A549 (cell line): ENCODE measurements at regions not wholly inside any gene's neighbourhood (a gene's known extent, or its start where the extent isn't known, plus 50 kb on each side); places are given as distances from the start of the nearest gene placed in this dataset.

Experiments
- ATAC-seq, 2 experiments: fragments of 200-7000 bp in 1 of 2; fragments of >200 bp in 1 of 2; cut with Nextera tagmentation in 1 of 2; cut with Tn5 transposase in 1 of 2; 3 replicates each; pipeline versions ENCODE4 v1.8.0 to v1.9.1; 2018 to 2020; ENCODE audit warnings: mild to moderate bottlenecking in 1 of 2, moderate library complexity in 1 of 2
- CTCF ChIA-PET: fragments of 300-600 bp; sonication (Branson Sonifier 250); formaldehyde crosslinking; extraction: SDS; loops from one replicate; lab custom pipeline; 2021; ENCODE audit warnings: antibody characterized with exemption, inconsistent platforms; lab: Yijun Ruan, JAX
- POLR2A ChIA-PET: fragments of 350-600 bp; formaldehyde crosslinking; extraction: SDS; loops from one replicate; lab custom pipeline; 2021; ENCODE audit warnings: antibody characterized with exemption, inconsistent platforms; lab: Yijun Ruan, JAX
- DNase-seq, 2 experiments: peaks; one replicate each; pipeline versions ENCODE4 v3.0.0 to v3.0.0-alpha.2; 2011 to 2016; ENCODE audit warnings: low read depth in 1 of 2, low spot score in 1 of 2
- FAIRE-seq: peaks from 2 replicates; lab custom pipeline; 2011; peaks lifted over from hg19 to GRCh38; lab: Jason Lieb, UNC
- H3K27ac ChIP-seq, 2 experiments: fragments of >200 bp; sonication (Bioruptor Twin); formaldehyde crosslinking; 3 replicates each; pipeline ENCODE4 v1.5.1; 2016 to 2017
- H3K4me1 ChIP-seq: fragments of >200 bp; sonication (Bioruptor Twin); formaldehyde crosslinking; 3 replicates; pipeline ENCODE4 v1.6.1; 2016
- H3K4me2 ChIP-seq: fragments of >200 bp; sonication (Bioruptor Twin); formaldehyde crosslinking; 3 replicates; pipeline ENCODE4 v1.6.1; 2016
- H3K4me3 ChIP-seq: fragments of >200 bp; sonication (Bioruptor Twin); formaldehyde crosslinking; 3 replicates; pipeline ENCODE4 v1.5.1; 2016
- H3K9me3 ChIP-seq: fragments of >200 bp; sonication (Bioruptor Twin); formaldehyde crosslinking; 3 replicates; pipeline ENCODE4 v1.6.1; 2016
- BHLHE40 ChIP-seq: IDR thresholded peaks from 2 replicates; pipeline ENCODE4 v1.6.1; 2012; ENCODE audit warnings: low read depth, low read length, inconsistent platforms
- CBX2 ChIP-seq: fragments of 200-600 bp; sonication (generic); IDR thresholded peaks from 2 replicates; pipeline ENCODE4 v1.6.1; 2016; ENCODE audit warnings: low read depth, mild to moderate bottlenecking, borderline replicate concordance
- HEYL ChIP-seq: fragments of 250-450 bp; sonication (Bioruptor Pico); IDR thresholded peaks from 2 replicates; pipeline ENCODE4 v1.8.0; 2021; ENCODE audit warnings: mild to moderate bottlenecking, moderate library complexity
- HOXA7 ChIP-seq: fragments of 250-450 bp; sonication (Bioruptor Pico); IDR thresholded peaks from 2 replicates; pipeline ENCODE4 v1.5.0; 2020; ENCODE audit warnings: mild to moderate bottlenecking, moderate library complexity
- JUN ChIP-seq, 2 experiments: fragments of >200 bp; sonication (Bioruptor Twin); formaldehyde crosslinking; IDR thresholded peaks; 2 replicates in 1 of 2; 3 replicates in 1 of 2; pipeline ENCODE4 v1.6.1; 2016 to 2017
- JUNB ChIP-seq: fragments of >200 bp; sonication (Bioruptor Twin); formaldehyde crosslinking; IDR thresholded peaks from 2 replicates; pipeline ENCODE4 v1.6.1; 2016
- MAFK ChIP-seq: fragments of 450-650 bp; IDR thresholded peaks from 2 replicates; pipeline ENCODE4 v1.6.1; 2014; ENCODE audit not compliant: partially characterized antibody
- MYC ChIP-seq: IDR thresholded peaks from 2 replicates; pipeline ENCODE4 v1.6.1; 2012; ENCODE audit warnings: mild to moderate bottlenecking, inconsistent platforms, low read length, improper control_type of control experiment, borderline replicate concordance
- NFE2L2 ChIP-seq: fragments of 150-350 bp; conservative IDR thresholded peaks from 2 replicates; pipeline ENCODE4 v1.6.1; 2014; ENCODE audit warnings: low read length
- NPAS2 ChIP-seq: fragments of 250-450 bp; sonication (Bioruptor Pico); IDR thresholded peaks from 2 replicates; pipeline ENCODE4 v1.8.0; 2022; ENCODE audit warnings: mild to moderate bottlenecking, moderate library complexity, borderline replicate concordance
- RAD21 ChIP-seq, 2 experiments: fragments of >200 bp in 1 of 2; sonication (Bioruptor Twin) in 1 of 2; formaldehyde crosslinking in 1 of 2; IDR thresholded peaks in 1 of 2; conservative IDR thresholded peaks in 1 of 2; 2 replicates in 1 of 2; 3 replicates in 1 of 2; pipeline ENCODE4 v1.6.1; 2012 to 2018; ENCODE audit warnings: inconsistent platforms in 1 of 2
- RARB ChIP-seq: fragments of 250-450 bp; sonication (Bioruptor Pico); IDR thresholded peaks from 2 replicates; pipeline ENCODE4 v1.8.0; 2021; ENCODE audit warnings: mild to moderate bottlenecking, moderate library complexity
- RNF2 ChIP-seq: fragments of 200-600 bp; sonication (generic); IDR thresholded peaks from 2 replicates; pipeline ENCODE4 v1.6.1; 2016; ENCODE audit warnings: low read depth, mild to moderate bottlenecking, antibody characterized with exemption, moderate library complexity, borderline replicate concordance
- SMC3 ChIP-seq: fragments of >200 bp; sonication (Bioruptor Twin); formaldehyde crosslinking; IDR thresholded peaks from 3 replicates; pipeline ENCODE4 v1.6.1; 2018; ENCODE audit warnings: inconsistent platforms
- ZSCAN20 ChIP-seq: fragments of 250-450 bp; sonication (Bioruptor Pico); IDR thresholded peaks from 2 replicates; pipeline ENCODE4 v1.8.0; 2022; ENCODE audit warnings: mild to moderate bottlenecking, moderate library complexity
- WGBS: methylation state at CpG from one replicate; pipeline ENCODE4 v1.1.6; 2017; ENCODE audit errors: missing lambda C conversion rate; 5-methylcytosine and 5-hydroxymethylcytosine counted together
- TF ChIP-seq, protein P1 (sequence below): fragments of >200 bp; sonication (Bioruptor Twin); formaldehyde crosslinking; IDR thresholded peaks from 3 replicates; pipeline ENCODE4 v1.5.1; 2016
- TF ChIP-seq, protein P2 (sequence below): IDR thresholded peaks from 2 replicates; pipeline ENCODE4 v1.6.1; 2012; ENCODE audit warnings: low read depth, borderline replicate concordance
- TF ChIP-seq, protein P3 (sequence below): fragments of 450-650 bp; IDR thresholded peaks from 2 replicates; pipeline ENCODE4 v1.6.1; 2014; ENCODE audit warnings: antibody characterized with exemption
- TF ChIP-seq, protein P4 (sequence below): IDR thresholded peaks from 2 replicates; pipeline ENCODE4 v1.6.1; 2012
- TF ChIP-seq, protein P5 (sequence below): fragments of >200 bp; sonication (Bioruptor Twin); formaldehyde crosslinking; IDR thresholded peaks from 3 replicates; pipeline ENCODE4 v1.6.1; 2016

DNA sequence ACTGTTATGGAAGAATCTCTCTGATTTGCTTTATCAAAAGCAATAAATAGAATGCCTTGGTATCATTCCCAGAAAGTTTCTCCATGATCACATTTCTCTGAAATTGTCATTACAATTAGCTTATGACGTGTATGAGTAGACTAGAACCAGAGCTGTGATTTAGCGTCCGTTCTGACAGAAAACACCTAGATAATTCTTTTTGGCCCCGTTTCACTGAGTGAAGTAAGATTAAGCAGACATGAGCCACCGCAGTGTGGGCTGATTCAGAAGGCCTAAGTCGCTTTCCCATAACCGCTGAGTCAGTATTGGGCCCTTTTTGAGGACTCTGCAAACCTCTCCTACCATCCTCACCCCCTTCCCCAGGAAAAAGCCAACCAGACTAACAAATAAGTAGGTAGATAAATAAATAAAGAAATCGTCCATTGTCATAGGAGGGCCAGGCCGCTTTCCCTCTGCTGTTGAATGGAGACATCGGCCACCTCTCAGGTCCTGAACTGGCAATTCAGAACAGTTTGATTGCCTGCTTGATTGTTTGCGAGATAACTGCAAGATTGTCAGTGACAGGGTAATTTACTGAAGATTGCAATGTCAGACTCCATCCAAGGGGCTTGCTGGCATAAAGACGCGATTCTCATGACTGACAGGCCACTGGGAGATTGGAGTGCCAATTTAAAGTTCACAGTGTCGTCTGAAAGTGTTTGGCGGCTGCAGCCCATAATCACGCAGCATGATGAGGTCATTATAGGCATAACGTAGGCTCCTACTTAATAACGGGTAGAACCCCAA, 105.0 kb upstream of the WWC1 start:
- DNase-seq, result no peak
- H3K4me3 ChIP-seq, result no peak overlapping the region
- POLR2A ChIA-PET, result interaction anchor here (0.5 kb wide), 1 partner anchor 21 kb away, joined by 3 read pairs; no protein-coding TSS in a partner anchor
- TF ChIP-seq RARB (CRISPR knock-in tag) (no peak), MAFK (peak; percentile 27)
- TF ChIP-seq, all 56 proteins: peak for 1
- no peak for ATAC-seq
- no peak for FAIRE-seq
- Histone ChIP-seq H3K4me1 (no peaks in the 10 kb centered on the region), H3K27ac (no peak overlapping the region), H3K9me3 (no peaks in the 10 kb centered on the region), H3K4me2 (no peak overlapping the region)
- CTCF ChIA-PET, result interaction anchor here (0.9 kb wide), 1 partner anchor 67 kb away, joined by 3 read pairs; no protein-coding TSS in a partner anchor
- WGBS, result 69% methylated on average over 18 of the region's 18 CpGs

DNA sequence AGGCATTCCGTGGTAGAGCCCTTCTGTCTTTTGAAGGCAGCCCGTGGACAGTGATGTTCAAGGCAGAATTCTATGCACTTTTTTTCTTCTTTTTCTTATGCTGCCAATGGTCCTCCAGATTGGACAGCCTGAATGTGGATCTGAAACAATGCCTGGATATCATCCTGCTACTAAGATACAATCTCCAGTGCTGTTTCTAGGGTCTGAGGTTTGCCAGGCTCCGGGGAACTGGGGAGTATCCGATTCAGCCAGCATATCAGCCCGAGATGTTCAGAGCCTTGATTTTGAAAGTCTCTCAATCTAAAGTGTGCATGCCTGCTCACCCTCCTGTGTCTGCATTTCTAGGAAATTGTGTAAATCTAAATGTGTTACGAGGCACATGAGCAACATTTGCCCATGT, 103.8 kb upstream of the WWC1 start:
- POLR2A ChIA-PET, result no interaction called here
- CTCF ChIA-PET, result no interaction called here
- Histone ChIP-seq H3K9me3 (no peaks in the 10 kb centered on the region), H3K27ac (no peak overlapping the region)
- DNase-seq (no peak), ATAC-seq (no peak)
- TF ChIP-seq JUN (IDR thresholded peaks at IDR 0.05) (no peak), HOXA7 (CRISPR knock-in tag) (no peak), ZSCAN20 (CRISPR knock-in tag) (no peak), SMC3 (no peak), NFE2L2 (no peak), NPAS2 (no peak), CBX2 (no peak), RARB (CRISPR knock-in tag) (no peak), RAD21 (conservative IDR thresholded peaks at IDR 0.05 in 1 of 2, IDR thresholded peaks at IDR 0.05 in 1 of 2) (no peak), JUNB (no peak), MYC (no peak), MAFK (no peak), HEYL (CRISPR knock-in tag) (no peak), RNF2 (no peak), BHLHE40 (no peak)
- TF ChIP-seq, protein P1, sequence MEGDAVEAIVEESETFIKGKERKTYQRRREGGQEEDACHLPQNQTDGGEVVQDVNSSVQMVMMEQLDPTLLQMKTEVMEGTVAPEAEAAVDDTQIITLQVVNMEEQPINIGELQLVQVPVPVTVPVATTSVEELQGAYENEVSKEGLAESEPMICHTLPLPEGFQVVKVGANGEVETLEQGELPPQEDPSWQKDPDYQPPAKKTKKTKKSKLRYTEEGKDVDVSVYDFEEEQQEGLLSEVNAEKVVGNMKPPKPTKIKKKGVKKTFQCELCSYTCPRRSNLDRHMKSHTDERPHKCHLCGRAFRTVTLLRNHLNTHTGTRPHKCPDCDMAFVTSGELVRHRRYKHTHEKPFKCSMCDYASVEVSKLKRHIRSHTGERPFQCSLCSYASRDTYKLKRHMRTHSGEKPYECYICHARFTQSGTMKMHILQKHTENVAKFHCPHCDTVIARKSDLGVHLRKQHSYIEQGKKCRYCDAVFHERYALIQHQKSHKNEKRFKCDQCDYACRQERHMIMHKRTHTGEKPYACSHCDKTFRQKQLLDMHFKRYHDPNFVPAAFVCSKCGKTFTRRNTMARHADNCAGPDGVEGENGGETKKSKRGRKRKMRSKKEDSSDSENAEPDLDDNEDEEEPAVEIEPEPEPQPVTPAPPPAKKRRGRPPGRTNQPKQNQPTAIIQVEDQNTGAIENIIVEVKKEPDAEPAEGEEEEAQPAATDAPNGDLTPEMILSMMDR, result no peak
- TF ChIP-seq, protein P2, sequence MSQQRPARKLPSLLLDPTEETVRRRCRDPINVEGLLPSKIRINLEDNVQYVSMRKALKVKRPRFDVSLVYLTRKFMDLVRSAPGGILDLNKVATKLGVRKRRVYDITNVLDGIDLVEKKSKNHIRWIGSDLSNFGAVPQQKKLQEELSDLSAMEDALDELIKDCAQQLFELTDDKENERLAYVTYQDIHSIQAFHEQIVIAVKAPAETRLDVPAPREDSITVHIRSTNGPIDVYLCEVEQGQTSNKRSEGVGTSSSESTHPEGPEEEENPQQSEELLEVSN, result no peak
- TF ChIP-seq, protein P3, sequence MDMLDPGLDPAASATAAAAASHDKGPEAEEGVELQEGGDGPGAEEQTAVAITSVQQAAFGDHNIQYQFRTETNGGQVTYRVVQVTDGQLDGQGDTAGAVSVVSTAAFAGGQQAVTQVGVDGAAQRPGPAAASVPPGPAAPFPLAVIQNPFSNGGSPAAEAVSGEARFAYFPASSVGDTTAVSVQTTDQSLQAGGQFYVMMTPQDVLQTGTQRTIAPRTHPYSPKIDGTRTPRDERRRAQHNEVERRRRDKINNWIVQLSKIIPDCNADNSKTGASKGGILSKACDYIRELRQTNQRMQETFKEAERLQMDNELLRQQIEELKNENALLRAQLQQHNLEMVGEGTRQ, result no peak
- TF ChIP-seq, protein P4, sequence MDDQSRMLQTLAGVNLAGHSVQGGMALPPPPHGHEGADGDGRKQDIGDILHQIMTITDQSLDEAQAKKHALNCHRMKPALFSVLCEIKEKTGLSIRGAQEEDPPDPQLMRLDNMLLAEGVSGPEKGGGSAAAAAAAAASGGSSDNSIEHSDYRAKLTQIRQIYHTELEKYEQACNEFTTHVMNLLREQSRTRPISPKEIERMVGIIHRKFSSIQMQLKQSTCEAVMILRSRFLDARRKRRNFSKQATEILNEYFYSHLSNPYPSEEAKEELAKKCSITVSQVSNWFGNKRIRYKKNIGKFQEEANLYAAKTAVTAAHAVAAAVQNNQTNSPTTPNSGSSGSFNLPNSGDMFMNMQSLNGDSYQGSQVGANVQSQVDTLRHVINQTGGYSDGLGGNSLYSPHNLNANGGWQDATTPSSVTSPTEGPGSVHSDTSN, result no peak
- TF ChIP-seq, all 56 proteins: peak for 0
- FAIRE-seq, result no peak
- Histone ChIP-seq H3K4me1 (no peaks in the 10 kb centered on the region), H3K4me2 (no peak overlapping the region), H3K4me3 (no peak overlapping the region)
- WGBS, result 38% methylated on average over 6 of the region's 6 CpGs

DNA sequence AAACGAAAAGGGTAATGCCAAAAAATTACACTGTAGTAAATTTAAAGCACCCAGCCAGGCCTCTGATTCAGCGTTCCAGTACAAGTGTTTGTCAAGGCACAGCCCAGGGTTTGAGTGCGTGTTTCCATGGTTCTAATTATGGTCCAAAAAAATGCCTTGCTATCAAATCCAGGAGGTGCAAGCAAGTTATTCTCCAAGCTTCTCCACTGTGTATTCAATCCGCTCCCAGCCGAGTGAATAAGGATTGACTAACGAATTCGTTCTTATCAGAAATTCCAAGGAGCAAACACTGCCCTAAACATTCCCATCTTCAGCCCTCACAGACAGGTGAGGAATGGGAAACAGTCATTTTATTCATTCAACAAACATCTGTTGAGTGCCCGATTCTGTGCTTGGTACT, 103.3 kb upstream of the WWC1 start:
- DNase-seq (no peak), FAIRE-seq (no peak), ATAC-seq (no peak)
- TF ChIP-seq, protein P5, sequence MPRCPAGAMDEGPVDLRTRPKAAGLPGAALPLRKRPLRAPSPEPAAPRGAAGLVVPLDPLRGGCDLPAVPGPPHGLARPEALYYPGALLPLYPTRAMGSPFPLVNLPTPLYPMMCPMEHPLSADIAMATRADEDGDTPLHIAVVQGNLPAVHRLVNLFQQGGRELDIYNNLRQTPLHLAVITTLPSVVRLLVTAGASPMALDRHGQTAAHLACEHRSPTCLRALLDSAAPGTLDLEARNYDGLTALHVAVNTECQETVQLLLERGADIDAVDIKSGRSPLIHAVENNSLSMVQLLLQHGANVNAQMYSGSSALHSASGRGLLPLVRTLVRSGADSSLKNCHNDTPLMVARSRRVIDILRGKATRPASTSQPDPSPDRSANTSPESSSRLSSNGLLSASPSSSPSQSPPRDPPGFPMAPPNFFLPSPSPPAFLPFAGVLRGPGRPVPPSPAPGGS, result no peak
- Histone ChIP-seq H3K9me3 (no peaks in the 10 kb centered on the region), H3K4me1 (no peaks in the 10 kb centered on the region), H3K4me3 (no peak overlapping the region), H3K27ac (no peak overlapping the region), H3K4me2 (no peak overlapping the region)
- ChIA-PET CTCF (no interaction called here), POLR2A (no interaction called here)
- 61% methylated on average over 8 of the region's 8 CpGs for WGBS
